NB4 (cell line): ENCODE measurements at regions not wholly inside any gene's neighbourhood (a gene's known extent, or its start where the extent isn't known, plus 50 kb on each side); places are given as distances from the start of the nearest gene placed in this dataset.
"Not testable (repeated sequence)": the region's sequence is repeated elsewhere in the genome, so short reads cannot be mapped to it uniquely, and the experiment has no call there.

ENCODE experiments used
- POLR2A ChIP-seq: IDR thresholded peaks from 2 replicates; pipeline ENCODE4 v1.6.1; 2011; ENCODE audit warnings: mild to moderate bottlenecking; ENCODE audit not compliant: insufficient read length; ENCODE audit errors: extremely low read depth
- TF ChIP-seq, protein P1 (sequence below): IDR thresholded peaks from one replicate; pipeline ENCODE4 v1.5.1; 2012; ENCODE audit warnings: low read depth, low read length
- TF ChIP-seq, protein P2 (sequence below): IDR thresholded peaks from 2 replicates; pipeline ENCODE4 v1.6.1; 2011; ENCODE audit warnings: low read depth, low read length

DNA sequence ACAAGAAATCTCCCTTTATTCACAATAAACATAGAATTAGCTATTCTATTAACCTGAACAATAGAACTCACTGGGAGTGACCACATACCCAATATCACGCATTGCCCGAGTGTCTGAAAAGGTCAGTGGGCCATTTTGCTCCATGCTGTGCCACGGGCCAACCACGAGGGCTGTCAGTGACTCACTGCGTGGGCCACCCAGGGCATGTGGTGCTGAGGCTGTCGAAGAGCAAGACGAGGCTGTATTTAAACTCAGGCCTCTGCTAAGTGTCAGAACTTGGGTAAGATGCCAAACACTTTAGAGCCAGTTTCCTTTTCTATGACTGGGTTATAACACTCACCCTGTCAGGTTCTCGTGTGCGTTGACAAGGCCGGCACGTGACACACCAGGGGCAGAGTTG is 54.8 kb upstream of the PLEKHG4B start:
- not testable (repeated sequence) for TF ChIP-seq POLR2A
- TF ChIP-seq, protein P1, sequence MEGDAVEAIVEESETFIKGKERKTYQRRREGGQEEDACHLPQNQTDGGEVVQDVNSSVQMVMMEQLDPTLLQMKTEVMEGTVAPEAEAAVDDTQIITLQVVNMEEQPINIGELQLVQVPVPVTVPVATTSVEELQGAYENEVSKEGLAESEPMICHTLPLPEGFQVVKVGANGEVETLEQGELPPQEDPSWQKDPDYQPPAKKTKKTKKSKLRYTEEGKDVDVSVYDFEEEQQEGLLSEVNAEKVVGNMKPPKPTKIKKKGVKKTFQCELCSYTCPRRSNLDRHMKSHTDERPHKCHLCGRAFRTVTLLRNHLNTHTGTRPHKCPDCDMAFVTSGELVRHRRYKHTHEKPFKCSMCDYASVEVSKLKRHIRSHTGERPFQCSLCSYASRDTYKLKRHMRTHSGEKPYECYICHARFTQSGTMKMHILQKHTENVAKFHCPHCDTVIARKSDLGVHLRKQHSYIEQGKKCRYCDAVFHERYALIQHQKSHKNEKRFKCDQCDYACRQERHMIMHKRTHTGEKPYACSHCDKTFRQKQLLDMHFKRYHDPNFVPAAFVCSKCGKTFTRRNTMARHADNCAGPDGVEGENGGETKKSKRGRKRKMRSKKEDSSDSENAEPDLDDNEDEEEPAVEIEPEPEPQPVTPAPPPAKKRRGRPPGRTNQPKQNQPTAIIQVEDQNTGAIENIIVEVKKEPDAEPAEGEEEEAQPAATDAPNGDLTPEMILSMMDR = not testable (repeated sequence)
- TF ChIP-seq, protein P2, sequence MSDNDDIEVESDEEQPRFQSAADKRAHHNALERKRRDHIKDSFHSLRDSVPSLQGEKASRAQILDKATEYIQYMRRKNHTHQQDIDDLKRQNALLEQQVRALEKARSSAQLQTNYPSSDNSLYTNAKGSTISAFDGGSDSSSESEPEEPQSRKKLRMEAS = not testable (repeated sequence)
